HuH-7.5 (cell line): ENCODE measurements at regions not wholly inside any gene's neighbourhood (a gene's known extent, or its start where the extent isn't known, plus 50 kb on each side); places are given as distances from the start of the nearest gene placed in this dataset.

Experiments
- DNase-seq: peaks from one replicate; pipeline ENCODE4 v3.0.0; 2011; ENCODE audit warnings: low spot score

DNA sequence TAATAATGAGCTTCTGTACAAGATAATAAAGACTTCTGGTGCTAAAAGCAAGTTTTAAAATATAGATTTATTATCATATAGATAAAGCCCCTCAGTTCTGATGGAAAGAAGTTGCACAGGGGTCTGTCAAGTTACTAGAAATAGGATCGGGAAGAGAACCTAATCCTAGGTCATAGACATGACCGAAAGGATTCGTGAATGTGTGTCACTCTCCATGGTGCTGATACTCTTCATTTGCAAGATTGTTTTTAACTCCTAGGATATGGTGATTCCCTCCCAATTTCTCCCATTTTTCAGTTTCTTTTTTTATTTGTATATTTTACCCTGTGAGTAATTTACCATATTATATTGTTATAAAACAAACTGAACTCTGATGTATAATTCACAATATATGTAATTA is 58.9 kb upstream of the CTNNA2 start:
- no peak for DNase-seq

- no peak for DNase-seq
These were observed 60.2 kb upstream of the CTNNA2 start for GRCh38 chr2:79452651-79453050.

- DNase-seq: no peak
These were observed 65.4 kb upstream of the CTNNA2 start for GRCh38 chr2:79447463-79447862.

GRCh38 chr2:79446313-79446712 is 66.5 kb upstream of the CTNNA2 start:
- DNase-seq: no peak

DNA sequence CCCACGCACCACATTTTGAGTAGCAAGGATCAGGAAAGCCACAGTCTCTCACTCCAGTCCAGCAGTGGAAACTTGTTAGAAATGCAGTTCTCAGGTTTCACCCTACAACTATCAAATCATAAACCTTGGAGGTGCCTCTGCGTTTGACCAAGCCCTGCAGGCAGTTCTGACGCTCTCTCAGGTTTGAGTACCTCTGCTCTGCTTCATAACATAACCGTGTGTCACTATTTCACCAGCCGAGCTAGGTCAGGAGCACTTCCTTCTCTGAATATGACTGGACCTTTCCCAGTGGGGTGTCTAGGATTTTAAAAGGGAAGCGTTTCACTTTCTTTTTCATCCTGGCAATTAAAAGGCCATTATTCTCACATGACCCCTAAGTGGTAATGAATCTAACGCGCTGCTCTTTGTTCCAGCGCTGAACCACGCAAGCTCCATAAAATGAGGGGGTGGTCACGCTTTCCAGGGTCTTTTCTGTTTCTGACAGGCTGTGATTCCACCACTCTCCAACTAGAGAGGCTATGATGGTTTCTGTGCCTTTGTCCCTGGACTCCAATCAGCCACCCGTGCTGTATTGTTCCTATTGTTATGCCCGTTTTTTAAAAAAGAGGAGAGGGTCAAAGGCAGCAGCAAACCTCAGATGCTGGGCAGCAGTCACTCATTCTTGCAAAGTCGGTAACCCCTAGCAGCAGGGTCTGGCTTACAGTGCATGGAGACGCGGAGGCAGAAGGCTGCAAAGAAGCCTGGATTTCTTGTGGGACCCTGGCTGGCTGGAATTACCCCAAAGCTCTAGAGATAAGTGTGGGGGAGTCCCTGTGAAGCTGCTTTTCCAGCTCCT is 75.2 kb upstream of the CTNNA2 start:
- DNase-seq: no peak

DNA sequence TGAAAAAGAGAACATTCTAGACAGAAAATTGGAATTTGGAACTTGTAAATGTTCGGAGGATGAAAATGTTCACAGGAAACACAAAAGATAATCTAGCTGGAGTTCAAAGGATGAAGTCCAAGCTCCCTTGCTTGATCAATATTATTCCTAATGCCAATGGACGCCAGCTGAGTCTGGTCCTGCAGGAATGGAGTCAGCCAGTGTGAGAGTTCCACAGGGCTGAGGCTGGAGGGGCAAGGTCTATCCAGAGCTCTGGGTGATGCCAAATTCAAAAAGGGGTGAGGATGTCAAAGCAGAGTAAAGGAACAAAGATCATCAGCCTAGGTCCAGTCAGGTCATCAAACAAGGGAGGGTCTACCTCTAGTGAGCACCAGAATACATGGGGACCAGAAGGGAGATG is 78.5 kb upstream of the CTNNA2 start:
- DNase-seq: no peak

DNA sequence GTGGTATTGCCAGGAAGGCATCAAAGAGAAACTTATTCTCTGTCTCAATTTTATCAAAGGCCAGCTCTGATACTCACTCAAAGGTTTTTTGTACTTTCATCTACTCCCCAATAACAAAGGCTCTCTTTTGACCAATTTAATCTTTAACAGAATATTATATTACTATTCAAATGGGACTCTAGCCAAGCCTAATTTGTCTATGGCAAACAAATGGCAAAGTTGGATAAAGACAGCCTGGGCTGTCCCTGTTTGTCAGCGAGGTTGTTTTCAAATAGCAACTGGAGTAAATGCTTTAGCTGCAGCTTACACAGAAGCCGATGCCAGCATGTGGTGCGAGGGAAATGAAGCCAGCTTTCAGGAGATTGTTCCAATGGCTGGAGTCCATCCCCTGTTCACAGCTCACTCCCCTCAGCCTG is 80.1 kb upstream of the CTNNA2 start:
- DNase-seq: no peak

GRCh38 chr2:79428745-79429144 is 84.1 kb upstream of the CTNNA2 start:
- DNase-seq: no peak

GRCh38 chr2:79414690-79415089 is 98.2 kb upstream of the CTNNA2 start:
- DNase-seq: no peak

DNA sequence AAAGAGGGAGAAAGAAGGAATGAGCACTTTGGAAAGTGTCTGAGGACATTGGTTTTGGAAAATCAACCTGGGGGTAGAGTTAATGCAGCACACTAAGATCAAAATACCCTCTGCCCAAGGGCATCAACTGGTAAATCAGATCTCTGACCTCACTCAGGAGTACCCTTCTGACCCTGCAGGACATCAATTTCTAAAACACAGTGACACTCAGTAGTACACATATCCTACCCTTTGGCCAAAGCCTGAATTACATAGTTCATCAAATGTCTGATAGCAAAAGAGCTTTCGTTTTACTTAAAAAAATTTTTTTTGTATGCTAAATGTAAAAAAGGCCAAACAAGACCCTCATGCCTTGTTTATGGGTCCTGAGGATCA is 118.4 kb upstream of the CTNNA2 start:
- DNase-seq: no peak

- no peak for DNase-seq
These were observed 118.9 kb upstream of the CTNNA2 start for GRCh38 chr2:79393806-79394484.

DNA sequence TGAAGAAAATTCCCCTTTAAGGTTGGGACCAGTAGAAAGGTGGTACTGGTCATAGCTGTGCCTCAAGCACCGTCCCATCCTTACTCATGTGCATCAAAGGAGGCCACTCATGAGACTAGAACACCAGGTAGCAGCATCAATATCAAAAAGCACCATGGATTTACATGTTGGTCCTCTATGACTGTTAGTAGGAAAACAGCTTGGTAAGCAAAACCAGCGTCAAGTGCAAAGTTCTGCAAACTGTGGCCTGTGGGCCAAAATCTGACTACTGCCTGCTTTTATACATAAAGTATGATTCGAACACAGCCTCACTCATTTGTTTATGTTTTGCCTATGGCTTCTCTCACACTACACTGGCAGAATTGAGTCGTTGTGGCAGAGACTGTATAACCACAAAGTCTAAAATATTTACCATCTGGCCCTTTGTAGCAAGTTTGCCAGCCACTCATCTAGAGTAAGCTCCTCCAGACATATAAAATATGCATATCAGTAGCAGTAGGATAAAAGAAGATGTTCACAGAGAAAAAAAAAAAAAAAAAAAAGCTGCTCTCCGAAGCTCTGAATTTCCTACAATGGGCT is 119.7 kb upstream of the CTNNA2 start:
- no peak for DNase-seq

- no peak for DNase-seq
These were observed 123.4 kb upstream of the CTNNA2 start for GRCh38 chr2:79389481-79389880.

- DNase-seq: no peak
These were observed 124.8 kb upstream of the CTNNA2 start for GRCh38 chr2:79388024-79388423.

- no peak for DNase-seq
These were observed 125.4 kb upstream of the CTNNA2 start for GRCh38 chr2:79387431-79387830.

GRCh38 chr2:79383681-79384080 is 129.2 kb upstream of the CTNNA2 start:
- no peak for DNase-seq

- no peak for DNase-seq
These were observed 137.0 kb upstream of the CTNNA2 start for GRCh38 chr2:79375817-79376216.

GRCh38 chr2:79373358-79374130 is 139.3 kb upstream of the CTNNA2 start:
- no peak for DNase-seq

GRCh38 chr2:79370976-79371538 is 141.8 kb upstream of the CTNNA2 start:
- DNase-seq: no peak

GRCh38 chr2:79369127-79369526 is 143.7 kb upstream of the CTNNA2 start:
- DNase-seq: no peak

GRCh38 chr2:79368116-79368630 is 144.7 kb upstream of the CTNNA2 start:
- DNase-seq: no peak

GRCh38 chr2:79359419-79359818 is 153.4 kb upstream of the CTNNA2 start:
- no peak for DNase-seq
